ENCODE measurements at regions not wholly inside any gene's neighbourhood (a gene's known extent, or its start where the extent isn't known, plus 50 kb on each side); places are given as distances from the start of the nearest gene placed in this dataset.
"Not testable (repeated sequence)": the region's sequence is repeated elsewhere in the genome, so short reads cannot be mapped to it uniquely, and the experiment has no call there.

GRCh38 chr15:98280284-98280975 lies 319.9 kb downstream of the ARRDC4 start:
- DNase-seq: no peak

- DNase-seq: no peak
Observed at GRCh38 chr15:98281130-98281529, 320.6 kb downstream of the ARRDC4 start.

- DNase-seq: no peak
Observed at GRCh38 chr15:98282656-98283332, 322.3 kb downstream of the ARRDC4 start.

DNA sequence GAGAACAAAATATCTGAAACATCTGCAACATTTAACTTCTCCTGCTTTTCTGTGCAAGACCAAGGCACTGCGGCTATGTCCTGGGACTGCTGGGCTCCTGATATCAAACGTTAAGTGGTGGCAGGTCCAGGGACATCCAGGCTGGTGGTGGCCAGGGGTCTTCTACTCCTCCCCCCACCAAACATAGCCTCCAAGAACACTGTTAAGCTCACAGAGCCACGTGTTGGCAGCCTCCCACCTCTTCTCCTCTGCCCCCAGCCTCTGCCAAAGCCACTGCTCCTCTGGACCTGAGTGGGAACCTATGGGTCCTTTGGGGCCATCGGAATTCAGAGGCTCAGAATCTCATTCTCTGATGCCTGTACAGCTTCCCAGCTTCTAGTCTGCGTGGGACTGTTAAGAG lies 325.7 kb downstream of the ARRDC4 start:
- no peak for DNase-seq

- DNase-seq: no peak
Observed at GRCh38 chr15:98286831-98287230, 326.3 kb downstream of the ARRDC4 start.

DNA sequence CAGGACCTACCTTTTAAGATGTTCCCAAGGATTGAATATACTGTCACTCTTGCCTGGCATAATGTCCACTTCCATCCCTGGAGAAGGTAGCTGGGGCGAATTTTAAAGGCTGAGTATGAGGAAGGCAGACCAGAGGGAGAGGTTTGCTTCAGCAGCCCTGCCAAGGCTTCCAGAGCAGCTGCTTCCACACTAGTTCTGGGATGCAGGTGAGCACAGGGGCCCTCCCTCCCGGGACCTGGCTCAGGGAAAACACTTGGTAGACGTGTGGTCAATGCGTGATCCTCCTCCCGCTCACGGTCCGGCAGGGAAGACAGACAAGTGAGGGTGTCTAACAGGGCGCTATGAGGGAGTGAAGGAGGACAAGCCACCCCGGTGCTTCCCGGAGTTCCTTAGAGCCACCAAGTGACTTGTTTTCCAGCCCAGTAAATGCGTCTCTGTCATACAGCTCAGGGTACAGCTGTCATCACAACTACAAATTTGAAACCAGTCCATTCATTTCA lies 327.6 kb downstream of the ARRDC4 start:
- no peak for DNase-seq

- no peak for DNase-seq
Observed at GRCh38 chr15:98289747-98290146, 329.2 kb downstream of the ARRDC4 start.

DNA sequence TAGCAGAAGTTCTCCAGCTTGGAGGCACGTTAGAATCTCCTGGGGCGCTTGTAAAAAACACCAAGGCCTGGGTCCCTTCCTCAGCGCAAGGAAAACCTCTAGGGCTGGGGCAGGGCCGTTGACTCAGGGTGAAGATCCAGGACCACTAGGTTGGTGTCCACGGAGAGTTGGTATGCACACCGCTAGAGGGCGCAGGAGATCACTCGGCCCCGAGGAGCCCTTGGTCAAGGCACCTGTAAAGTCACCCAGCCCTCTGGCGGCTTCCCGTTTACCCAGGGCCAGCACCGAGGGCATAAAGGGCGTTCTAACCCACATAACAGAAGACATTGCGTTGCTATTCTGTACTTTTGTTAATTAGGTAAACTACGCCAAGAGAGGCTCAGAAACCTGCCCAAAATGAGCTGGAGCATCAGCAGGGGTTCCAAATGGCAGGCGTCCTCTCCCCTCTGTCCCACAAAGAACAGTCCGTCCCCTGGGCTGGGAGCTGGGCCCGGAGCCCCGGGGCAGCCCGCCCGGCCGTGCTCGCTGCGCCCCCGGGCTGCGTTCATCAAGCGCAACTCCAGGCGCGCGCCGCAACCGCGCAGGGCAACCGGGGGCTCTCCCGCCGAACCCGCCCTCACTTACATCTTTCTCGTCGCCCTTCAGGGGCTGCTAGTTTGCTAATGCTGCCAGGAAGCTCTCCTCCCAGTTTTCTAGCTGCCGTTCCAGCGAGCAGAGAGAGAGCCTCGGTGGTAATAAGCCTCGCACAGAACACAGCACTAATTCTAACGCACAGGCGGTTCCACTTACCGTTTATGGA lies 332.1 kb downstream of the ARRDC4 start:
- no peak for DNase-seq

GRCh38 chr15:98294126-98294525 lies 333.6 kb downstream of the ARRDC4 start:
- DNase-seq: no peak

DNA sequence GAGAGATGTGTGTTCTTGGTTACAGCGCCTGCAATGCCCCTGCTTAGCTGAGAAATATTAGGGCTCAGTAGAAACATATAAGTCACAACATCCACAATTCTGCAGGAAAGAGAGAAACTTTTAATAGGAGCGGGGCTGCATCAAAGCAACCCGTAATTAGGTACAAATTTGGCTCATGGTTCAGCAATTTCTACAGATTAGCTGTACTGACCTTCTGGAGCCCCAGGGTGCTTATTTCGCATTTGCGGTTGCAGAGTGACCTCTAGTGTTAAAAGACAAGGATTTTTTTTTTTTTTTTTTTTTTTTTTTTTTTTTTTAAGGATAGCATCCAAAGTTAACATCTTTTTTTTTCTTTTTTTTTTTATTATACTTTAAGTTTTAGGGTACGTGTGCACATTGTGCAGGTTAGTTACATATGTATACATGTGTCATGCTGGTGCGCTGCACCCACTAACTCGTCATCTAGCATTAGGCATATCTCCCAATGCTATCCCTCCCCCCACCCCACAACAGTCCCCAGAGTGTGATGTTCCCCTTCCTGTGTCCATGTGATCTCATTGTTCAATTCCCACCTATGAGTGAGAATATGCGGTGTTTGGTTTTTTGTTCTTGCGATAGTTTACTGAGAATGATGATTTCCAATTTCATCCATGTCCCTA lies 334.7 kb downstream of the ARRDC4 start:
- not testable (repeated sequence) for DNase-seq

DNA sequence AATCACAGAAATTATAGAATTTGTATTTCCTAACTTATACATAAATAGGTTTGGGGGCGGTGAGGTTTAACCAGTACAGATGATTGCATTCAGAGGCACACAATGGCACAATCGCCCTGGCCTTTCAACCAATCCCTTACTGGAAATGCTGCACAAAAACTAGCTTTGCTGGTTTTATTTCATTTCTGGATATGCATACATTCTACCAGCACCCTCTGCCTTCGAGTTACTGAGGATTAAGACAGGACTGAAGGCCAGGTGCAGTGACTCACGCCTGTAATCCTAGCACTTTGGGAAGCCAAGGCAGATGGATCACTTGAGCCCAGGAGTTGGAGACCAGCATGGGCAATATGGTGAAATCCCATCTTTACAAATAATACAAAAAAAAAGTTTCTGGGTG lies 336.1 kb downstream of the ARRDC4 start:
- no peak for DNase-seq

- no peak for DNase-seq
Observed at GRCh38 chr15:98304371-98304770, 343.9 kb downstream of the ARRDC4 start.

DNA sequence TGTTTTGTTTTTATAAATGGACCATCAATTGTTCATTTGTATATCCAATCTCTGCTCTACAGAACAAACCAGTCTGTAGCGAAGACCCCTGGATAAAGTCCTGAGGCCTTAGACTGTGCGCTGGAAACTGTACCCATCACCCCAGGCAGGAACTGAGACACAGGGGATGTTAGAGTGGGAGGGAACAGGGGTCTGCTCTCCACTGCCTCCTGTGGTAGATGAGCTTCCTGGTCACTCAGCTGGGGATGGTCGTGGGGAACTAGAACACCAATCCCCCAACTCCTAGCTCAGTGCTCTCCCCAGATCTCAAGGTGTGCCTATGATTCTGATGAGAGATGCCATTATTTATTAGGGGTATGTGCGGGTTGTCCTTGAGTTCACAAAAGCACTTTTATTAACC lies 340.2 kb upstream of the IGF1R start:
- no peak for DNase-seq

DNA sequence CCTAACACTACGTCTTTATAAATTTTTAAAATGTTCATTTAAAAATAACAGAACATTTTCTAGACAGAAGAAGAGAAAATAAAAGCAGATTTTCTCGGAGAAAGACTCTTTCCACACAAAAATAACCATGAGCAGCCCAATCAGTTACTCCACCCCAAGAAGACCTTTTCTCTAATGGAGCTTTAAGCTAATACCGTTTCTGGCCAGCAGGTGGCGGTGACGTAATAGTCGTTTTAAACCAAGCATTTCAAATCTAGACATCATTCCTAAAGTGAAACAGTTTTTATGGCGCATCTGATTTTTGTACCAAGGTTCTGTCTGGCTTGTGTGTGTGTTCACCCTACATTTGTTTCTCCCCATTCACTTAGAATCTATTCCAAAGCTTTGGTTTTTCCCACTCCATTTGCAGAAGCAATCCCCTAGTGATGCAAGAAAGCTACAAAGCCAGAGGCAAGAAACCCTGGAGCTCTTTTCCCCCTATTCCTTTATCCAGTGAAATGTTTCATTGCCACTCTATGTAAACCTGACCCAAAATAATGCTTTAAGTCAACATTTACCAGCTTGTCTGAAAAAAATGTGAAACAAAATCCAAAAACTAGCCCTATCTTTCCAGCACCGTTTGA lies 336.7 kb upstream of the IGF1R start:
- DNase-seq: peak; percentile 54

DNA sequence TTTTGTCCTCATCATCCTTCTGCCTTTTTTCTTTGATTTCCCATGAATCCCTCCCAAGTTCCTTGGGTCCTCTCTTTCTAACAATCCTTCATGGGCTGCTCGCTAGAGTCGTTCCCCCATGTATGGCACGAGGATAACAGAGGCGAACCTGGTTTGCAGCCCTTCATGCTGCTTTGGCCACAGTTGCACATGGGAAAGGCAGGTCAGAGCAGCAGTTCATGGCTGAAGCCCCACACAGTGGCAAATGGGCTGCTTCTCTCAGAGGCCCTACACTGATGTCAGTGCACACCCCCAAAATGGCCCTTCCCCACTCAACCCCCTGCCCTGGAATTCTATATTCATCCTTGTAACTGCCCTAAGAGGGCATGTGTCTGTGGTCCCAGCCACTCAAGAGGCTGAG lies 335.4 kb upstream of the IGF1R start:
- DNase-seq: no peak

DNA sequence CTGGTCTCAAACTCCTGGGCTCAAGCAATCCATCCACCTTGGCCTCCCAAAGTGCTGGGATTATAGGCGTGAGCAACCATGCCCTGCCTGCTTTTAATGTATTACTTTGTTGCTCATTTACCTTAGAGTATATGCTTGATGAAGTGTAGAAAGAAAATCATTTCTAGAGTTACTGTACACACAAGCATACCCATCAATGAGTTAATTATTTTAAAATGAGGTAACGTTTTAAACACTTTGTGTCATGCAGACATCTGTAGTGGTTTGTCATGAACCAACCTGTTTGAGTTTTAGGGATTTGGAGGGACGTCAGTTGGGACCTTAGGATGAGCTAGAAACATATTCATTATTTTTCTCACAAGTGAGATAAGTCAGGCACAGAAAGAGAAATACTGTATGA lies 332.4 kb upstream of the IGF1R start:
- no peak for DNase-seq

DNA sequence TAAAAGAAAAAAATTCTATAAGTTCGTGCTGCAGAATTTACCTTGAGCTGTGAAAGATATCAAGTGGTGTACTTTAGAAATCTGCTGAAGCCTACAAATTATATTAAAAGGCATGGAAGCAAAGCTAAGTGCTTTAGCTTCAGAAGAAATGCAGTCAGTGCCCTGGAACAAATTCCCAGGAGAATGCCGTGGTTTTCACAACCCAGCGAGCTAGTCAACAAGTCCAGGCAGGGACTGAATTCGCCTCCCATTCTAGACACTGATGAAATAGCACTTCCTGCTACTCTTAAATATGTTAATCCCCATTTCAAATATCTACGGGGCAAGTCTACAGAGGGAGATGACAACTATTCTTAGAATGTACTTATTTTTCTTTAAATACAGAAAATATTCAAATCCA lies 326.4 kb upstream of the IGF1R start:
- no peak for DNase-seq

DNA sequence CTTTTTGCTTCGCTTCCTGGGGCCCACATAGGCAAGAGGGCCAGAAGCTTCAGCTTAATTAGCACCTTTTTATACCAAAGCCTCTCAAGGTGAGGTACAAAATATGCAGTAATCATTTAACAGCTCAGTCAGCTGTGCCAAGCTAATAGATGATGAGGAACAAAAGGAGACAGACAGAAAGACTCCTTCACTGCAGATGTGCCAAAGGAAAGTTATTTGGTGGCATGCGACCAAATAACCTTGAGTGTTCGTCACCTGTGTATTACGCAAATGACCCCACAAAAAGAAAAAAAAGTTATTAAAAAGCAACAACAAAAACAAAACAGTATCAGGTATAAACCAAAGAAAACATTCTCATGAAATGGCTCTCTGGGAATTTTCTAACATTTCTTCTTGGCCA lies 325.8 kb upstream of the IGF1R start:
- DNase-seq: no peak

DNA sequence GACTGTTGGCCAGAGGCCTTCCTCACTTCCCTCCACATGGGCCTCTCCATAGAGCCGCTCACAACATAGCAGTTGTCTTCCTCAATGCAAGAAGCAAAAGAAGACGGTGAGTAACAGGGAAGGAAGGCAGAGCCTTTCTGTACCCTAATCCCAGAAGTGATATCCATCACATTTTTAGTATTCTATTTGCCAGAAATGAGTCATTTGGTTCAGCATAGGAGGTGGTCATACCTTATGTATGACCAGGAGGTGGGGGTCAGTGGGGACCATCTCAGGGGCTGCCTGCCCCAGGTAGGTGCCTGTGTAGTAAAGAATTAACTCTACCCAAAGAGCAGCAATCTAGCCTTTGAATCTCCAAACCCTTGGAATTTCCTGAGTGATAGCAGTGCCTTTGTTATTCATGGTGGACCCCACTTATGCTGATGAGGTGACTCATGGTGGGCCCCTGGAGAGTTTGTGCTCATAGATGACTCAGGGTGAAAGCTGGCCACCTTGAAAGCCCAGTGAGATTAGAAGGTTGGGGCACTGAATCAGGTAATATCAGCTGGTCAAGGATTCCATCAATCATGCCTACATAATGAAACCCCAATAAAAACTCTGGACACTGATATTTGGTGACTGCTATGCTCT lies 323.9 kb upstream of the IGF1R start:
- DNase-seq: no peak

GRCh38 chr15:98326804-98327203 lies 321.5 kb upstream of the IGF1R start:
- no peak for DNase-seq

- DNase-seq: no peak
Observed at GRCh38 chr15:98330258-98330657, 318.1 kb upstream of the IGF1R start.

DNA sequence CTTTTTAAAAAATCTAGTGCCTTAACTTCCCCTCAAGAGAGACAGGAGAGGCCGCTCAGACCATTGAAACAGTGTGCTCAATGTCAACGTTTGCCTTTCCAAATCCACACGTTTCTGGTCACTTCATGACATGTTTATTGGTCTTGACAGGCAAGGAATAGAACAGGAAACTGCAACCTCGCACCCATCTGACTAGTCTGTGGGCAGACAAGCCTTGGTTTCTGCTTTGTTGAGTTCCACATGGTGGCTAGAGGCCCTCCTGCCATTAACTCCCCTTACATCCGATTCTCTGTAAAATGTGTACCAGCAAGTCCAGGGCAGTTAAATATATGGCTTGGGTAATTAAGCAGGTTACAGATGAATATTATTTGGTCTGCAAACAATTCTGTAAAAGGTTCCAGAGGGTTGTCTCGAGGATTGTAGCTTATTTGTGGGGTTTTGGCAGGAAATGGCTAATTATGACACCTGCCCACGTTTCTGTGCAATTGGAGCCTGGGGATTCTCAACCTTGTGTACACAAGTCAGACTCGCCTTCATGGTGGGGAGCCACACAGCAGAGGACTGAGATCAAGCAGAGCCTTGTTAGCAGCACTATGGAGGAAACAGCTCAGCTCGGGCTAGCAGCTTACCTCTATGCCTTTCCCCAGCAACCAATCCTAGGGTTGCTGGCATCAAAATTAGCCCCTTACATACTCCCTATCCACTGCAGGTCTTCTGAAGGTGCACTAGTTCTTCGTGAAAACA lies 317.5 kb upstream of the IGF1R start:
- DNase-seq: no peak
